ENCODE measurements at regions not wholly inside any gene's neighbourhood (a gene's known extent, or its start where the extent isn't known, plus 50 kb on each side); places are given as distances from the start of the nearest gene placed in this dataset.

DNA sequence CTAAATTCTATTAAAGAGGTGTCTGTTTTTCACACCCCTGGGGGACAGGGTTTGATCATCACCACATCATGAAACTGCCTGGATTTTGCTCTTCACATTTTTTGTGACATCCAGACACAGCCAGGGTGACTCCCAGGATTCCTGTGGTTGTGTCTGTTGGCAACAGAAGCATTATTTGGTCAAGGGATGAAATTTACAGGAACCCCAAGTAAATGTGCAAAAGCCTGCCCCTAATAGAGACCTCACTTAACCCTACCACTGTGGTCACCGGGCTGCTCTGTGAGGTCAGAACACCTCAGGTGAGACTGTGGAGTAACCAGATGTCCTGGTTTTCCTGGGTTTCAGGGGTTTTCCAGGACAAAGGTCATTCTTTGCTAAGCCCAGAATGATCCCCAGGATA, 103.8 kb downstream of the DAD1 start:
- Histone ChIP-seq H3K9me3 (replicated peaks; ENCODE audit: control insufficient read depth, insufficient read depth, low read length) (no peaks in the 10 kb centered on the region), H3K36me3 (ENCODE audit: control insufficient read depth in 2 of 2, insufficient read depth in 2 of 2, low read length in 1 of 2) (no peaks in the 10 kb centered on the region), H3K27ac (ENCODE audit: control insufficient read depth, insufficient read depth) (peak overlapping the region; percentile 98), H3K27me3 (replicated peaks in 1 of 2; ENCODE audit: control insufficient read depth in 2 of 2, insufficient read depth in 2 of 2, low read length in 1 of 2) (no peaks in the 10 kb centered on the region), H3K4me1 (ENCODE audit: control insufficient read depth, insufficient read depth, low read length) (peaks cover 85% of the 10 kb centered on the region), H2AFZ (ENCODE audit: control insufficient read depth, low read depth, low read length) (no peak overlapping the region), H3K4me3 (no peak overlapping the region), H3K79me2 (ENCODE audit: control insufficient read depth, insufficient read depth, low read length) (peaks cover 83% of the 10 kb centered on the region), H4K20me1 (ENCODE audit: control insufficient read depth, insufficient read depth) (no peaks in the 10 kb centered on the region), H3K9ac (ENCODE audit: control insufficient read depth, insufficient read depth, low read length) (peak overlapping the region; percentile 93), H3K4me2 (ENCODE audit: control insufficient read depth, insufficient read depth) (peak overlapping the region; percentile 92)
- FAIRE-seq (no peak), DNase-seq (ENCODE audit: low read depth, low spot score) (no peak), ATAC-seq (peak; percentile 3; the same call in 2 of the 3 replicates)
- in situ Hi-C loops (cut with MboI) (no loop called here), intact Hi-C loops (cut with micrococcal nuclease; ENCODE audit: unreplicated experiment) (loop anchor here (10.0 kb wide), 2 partner anchors 310 to 430 kb away; partner anchors contain the start of gene RBM23)
- SMC1A ChIA-PET (ENCODE audit: uncharacterized antibody, unreplicated experiment): interaction anchor here (0.8 to 31.5 kb wide), 15 partner anchors 7 to 110 kb away, joined by 3 to 912 read pairs (median 10); no protein-coding TSS in a partner anchor
- RAD21 ChIA-PET (ENCODE audit: unreplicated experiment): interaction anchor here (0.7 to 27.9 kb wide), 14 partner anchors 9 to 102 kb away, joined by 3 to 797 read pairs (median 9); no protein-coding TSS in a partner anchor
- no TSS peak for BruUV-seq (replicated peaks)
- WGBS (ENCODE audit: insufficient coverage, insufficient replicate concordance, low lambda C conversion rate, missing lambda C conversion rate): 29% methylated on average over 1 of the region's 1 CpG
- POLR2A ChIA-PET: interaction anchor here (0.7 to 35.4 kb wide), 14 partner anchors 2 to 101 kb away, joined by 3 to 875 read pairs (median 4); no protein-coding TSS in a partner anchor
- CTCF ChIA-PET: interaction anchor here (0.7 to 4.3 kb wide), 15 partner anchors 9 to 259 kb away, joined by 3 to 18 read pairs (median 4); no protein-coding TSS in a partner anchor
- TF ChIP-seq EED (IDR thresholded peaks at IDR 0.05; ENCODE audit: low read depth) (peak; percentile 82), NR2F1 (conservative IDR thresholded peaks at IDR 0.05) (peak; percentile 81), CBFB (IDR thresholded peaks at IDR 0.05; ENCODE audit: low read depth) (peak; percentile 65), NR2C1 (IDR thresholded peaks at IDR 0.05) (peak; percentile 28; the same call in 1 of the 2 replicates), DPF2 (IDR thresholded peaks at IDR 0.05) (0 out of 2 replicates have a peak, but pooled peaks have one; percentile 23), EP300 (IDR thresholded peaks at IDR 0.05; ENCODE audit: borderline replicate concordance in 1 of 2, control insufficient read depth in 1 of 2, low read depth in 2 of 2, low read length in 2 of 2) (peak in 1 of 2 experiments; percentile 16; a peak in 1 of 4 replicates), RELB (IDR thresholded peaks at IDR 0.05; ENCODE audit: low read depth) (peak; percentile 68), SREBF1 (IDR thresholded peaks at IDR 0.05; ENCODE audit: low read length) (no peak), IRF4 (IDR thresholded peaks at IDR 0.05; ENCODE audit: low read depth, low read length) (no peak), IKZF2 (IDR thresholded peaks at IDR 0.05) (peak; percentile 76 to 77), ZNF687 (IDR thresholded peaks at IDR 0.05) (peak; percentile 68), FOXK2 (IDR thresholded peaks at IDR 0.05) (no peak), CHD1 (IDR thresholded peaks at IDR 0.05; ENCODE audit: low read depth, low read length) (0 out of 2 replicates have a peak, but pooled peaks have one; percentile 35), BHLHE40 (IDR thresholded peaks at IDR 0.05; ENCODE audit: borderline replicate concordance in 1 of 2, low read depth in 2 of 2, low read length in 1 of 2) (peak in 1 of 2 experiments; percentile 40; a peak in 1 of 4 replicates), CREM (IDR thresholded peaks at IDR 0.05; ENCODE audit: low read depth) (peak; percentile 44; the same call in 1 of the 2 replicates), RELA (IDR thresholded peaks at IDR 0.05; ENCODE audit: borderline replicate concordance, partially characterized antibody) (peak; percentile 90)
